ENCODE measurements at regions not wholly inside any gene's neighbourhood (a gene's known extent, or its start where the extent isn't known, plus 50 kb on each side); places are given as distances from the start of the nearest gene placed in this dataset.

GRCh38 chr18:75521816-75522215, 94.3 kb upstream of the SMIM21 start:
- no peak for DNase-seq

- no peak for DNase-seq
Observed at GRCh38 chr18:75518007-75518406, 90.5 kb upstream of the SMIM21 start.

- DNase-seq: no peak
Observed at GRCh38 chr18:75517286-75517685, 89.8 kb upstream of the SMIM21 start.

GRCh38 chr18:75507636-75508035, 80.1 kb upstream of the SMIM21 start:
- DNase-seq: no peak

GRCh38 chr18:75506913-75507312, 79.4 kb upstream of the SMIM21 start:
- no peak for DNase-seq

GRCh38 chr18:75504469-75504868, 77.0 kb upstream of the SMIM21 start:
- DNase-seq: no peak

- DNase-seq: no peak
Observed at GRCh38 chr18:75503615-75504014, 76.1 kb upstream of the SMIM21 start.

GRCh38 chr18:75502286-75502685, 74.8 kb upstream of the SMIM21 start:
- no peak for DNase-seq

GRCh38 chr18:75500545-75500944, 73.0 kb upstream of the SMIM21 start:
- no peak for DNase-seq

GRCh38 chr18:75497576-75498235, 70.2 kb upstream of the SMIM21 start:
- DNase-seq: no peak

- DNase-seq: no peak
Observed at GRCh38 chr18:75496151-75496550, 68.6 kb upstream of the SMIM21 start.

GRCh38 chr18:75492852-75493251, 65.3 kb upstream of the SMIM21 start:
- DNase-seq: no peak

GRCh38 chr18:75491361-75491760, 63.9 kb upstream of the SMIM21 start:
- no peak for DNase-seq

GRCh38 chr18:75489493-75490190, 62.1 kb upstream of the SMIM21 start:
- no peak for DNase-seq

- DNase-seq: no peak
Observed at GRCh38 chr18:75483662-75484061, 56.2 kb upstream of the SMIM21 start.

- no peak for DNase-seq
Observed at GRCh38 chr18:75482880-75483279, 55.4 kb upstream of the SMIM21 start.

GRCh38 chr18:75480487-75480886, 53.0 kb upstream of the SMIM21 start:
- no peak for DNase-seq

GRCh38 chr18:75478996-75479880, 51.7 kb upstream of the SMIM21 start:
- DNase-seq: peak; percentile 23

- no peak for DNase-seq
Observed at GRCh38 chr18:75477900-75478299, 50.4 kb upstream of the SMIM21 start.
